ENCODE measurements at regions not wholly inside any gene's neighbourhood (a gene's known extent, or its start where the extent isn't known, plus 50 kb on each side); places are given as distances from the start of the nearest gene placed in this dataset.
A peak's percentile ranks its signal among the peaks of the same experiment; 100 is the strongest.

GRCh38 chr10:94043431-94043990 is 49.8 kb downstream of the PLCE1 start:
- DNase-seq (no peak), ATAC-seq (no peak)
- intact Hi-C loops (cut with DNase I), result no loop called here

GRCh38 chr10:94046098-94046497 is 52.4 kb downstream of the PLCE1 start:
- intact Hi-C loops (cut with DNase I), result no loop called here
- ATAC-seq (no peak), DNase-seq (no peak)

GRCh38 chr10:94047293-94047692 is 53.6 kb downstream of the PLCE1 start:
- intact Hi-C loops (cut with DNase I), result no loop called here
- ATAC-seq (no peak), DNase-seq (no peak)

- DNase-seq, result no peak
Measured at GRCh38 chr10:94049911-94050310, 56.2 kb downstream of the PLCE1 start.

GRCh38 chr10:94052281-94052680 is 58.5 kb downstream of the PLCE1 start:
- intact Hi-C loops (cut with DNase I), result no loop called here

More at GRCh38 chr10:94049911-94050310, 56.2 kb downstream of the PLCE1 start:
- peak; percentile 61 to 75 for ATAC-seq
- intact Hi-C loops (cut with DNase I), result no loop called here

GRCh38 chr10:94052866-94053791 is 59.4 kb downstream of the PLCE1 start:
- intact Hi-C loops (cut with DNase I), result no loop called here
- ATAC-seq, result peak in 1 of 2 donors; percentile 52
- no peak for DNase-seq

More at GRCh38 chr10:94052281-94052680, 58.5 kb downstream of the PLCE1 start:
- DNase-seq (no peak), ATAC-seq (no peak)

- ATAC-seq (no peak), DNase-seq (no peak)
- intact Hi-C loops (cut with DNase I), result no loop called here
Measured at GRCh38 chr10:94059178-94059883, 65.6 kb downstream of the PLCE1 start.

- intact Hi-C loops (cut with DNase I), result loop anchor here in 1 of 2 donors (10.0 kb wide), 1 partner anchor 146 kb away; no protein-coding TSS in a partner anchor
- no peak for DNase-seq
Measured at GRCh38 chr10:94061026-94061425, 67.3 kb downstream of the PLCE1 start.

GRCh38 chr10:94062611-94063010 is 68.9 kb downstream of the PLCE1 start:
- intact Hi-C loops (cut with DNase I), result loop anchor here in 1 of 2 donors (10.0 kb wide), 1 partner anchor 148 kb away; no protein-coding TSS in a partner anchor
- DNase-seq (no peak), ATAC-seq (no peak)

More at GRCh38 chr10:94061026-94061425, 67.3 kb downstream of the PLCE1 start:
- no peak for ATAC-seq

GRCh38 chr10:94065362-94065761 is 71.6 kb downstream of the PLCE1 start:
- peak in 1 of 2 donors; percentile 49 for ATAC-seq
- DNase-seq, result no peak
- intact Hi-C loops (cut with DNase I), result loop anchor here in 1 of 2 donors (10.0 kb wide), 1 partner anchor 151 kb away; no protein-coding TSS in a partner anchor

GRCh38 chr10:94065787-94066186 is 72.1 kb downstream of the PLCE1 start:
- DNase-seq, result no peak
- intact Hi-C loops (cut with DNase I), result loop anchor here in 1 of 2 donors (10.0 kb wide), 1 partner anchor 151 kb away; no protein-coding TSS in a partner anchor
- ATAC-seq, result no peak

- DNase-seq (peak; percentile 34), ATAC-seq (peak; percentile 45 to 59)
- intact Hi-C loops (cut with DNase I), result loop anchor here in 1 of 2 donors (10.0 kb wide), 1 partner anchor 152 kb away; no protein-coding TSS in a partner anchor
Measured at GRCh38 chr10:94066411-94066810, 72.7 kb downstream of the PLCE1 start.

GRCh38 chr10:94069884-94070283 is 76.2 kb downstream of the PLCE1 start:
- DNase-seq (no peak), ATAC-seq (peak; percentile 44 to 61)
- intact Hi-C loops (cut with DNase I), result loop anchor here in 1 of 2 donors (10.0 kb wide), 2 partner anchors 155 to 245 kb away; no protein-coding TSS in a partner anchor

- no peak for ATAC-seq
- intact Hi-C loops (cut with DNase I), result loop anchor here in 1 of 2 donors (10.0 kb wide), 1 partner anchor 240 kb away; no protein-coding TSS in a partner anchor
- no peak for DNase-seq
Measured at GRCh38 chr10:94074462-94074861, 80.7 kb downstream of the PLCE1 start.

- no peak for DNase-seq
- intact Hi-C loops (cut with DNase I), result loop anchor here in 1 of 2 donors (10.0 kb wide), 1 partner anchor 239 kb away; no protein-coding TSS in a partner anchor
- ATAC-seq, result peak in 1 of 2 donors; percentile 19
Measured at GRCh38 chr10:94075506-94075905, 81.8 kb downstream of the PLCE1 start.

- no peak for DNase-seq
- peak; percentile 77 to 86 for ATAC-seq
- intact Hi-C loops (cut with DNase I), result loop anchor here in 1 of 2 donors (10.0 kb wide), 1 partner anchor 238 kb away; no protein-coding TSS in a partner anchor
Measured at GRCh38 chr10:94076325-94076841, 82.7 kb downstream of the PLCE1 start.

GRCh38 chr10:94077042-94077441 is 83.3 kb downstream of the PLCE1 start:
- intact Hi-C loops (cut with DNase I), result loop anchor here in 1 of 2 donors (10.0 kb wide), 1 partner anchor 238 kb away; no protein-coding TSS in a partner anchor
- no peak for DNase-seq
- ATAC-seq, result peak; percentile 50 to 66

GRCh38 chr10:94080108-94080507 is 86.4 kb downstream of the PLCE1 start:
- intact Hi-C loops (cut with DNase I), result no loop called here
- DNase-seq (no peak), ATAC-seq (no peak)
